Esophagus muscularis mucosa (tissue), 3 donors: ENCODE measurements at regions not wholly inside any gene's neighbourhood (a gene's known extent, or its start where the extent isn't known, plus 50 kb on each side); places are given as distances from the start of the nearest gene placed in this dataset.

Experiments used
- POLR2A ChIP-seq: fragments of 450-650 bp; IDR thresholded peaks from one replicate; pipeline ENCODE4 v1.6.1; 2017; ENCODE audit warnings: antibody characterized with exemption, moderate library complexity, mild to moderate bottlenecking, low read depth
- POLR2AphosphoS5 ChIP-seq, 2 donors: sonication (generic); formaldehyde crosslinking; IDR thresholded peaks; one replicate each; pipeline ENCODE4 v1.6.1; 2017; ENCODE audit warnings: antibody characterized with exemption in 2 of 2
- TF ChIP-seq, protein P1 (sequence below), 3 experiments: fragments of 200-600 bp in 2 of 3; fragments of 450-650 bp in 1 of 3; sonication (generic) in 2 of 3; IDR thresholded peaks; one replicate each; pipeline ENCODE4 v1.5.1; 2017 to 2019; ENCODE audit warnings: antibody characterized with exemption in 3 of 3, mild to moderate bottlenecking in 2 of 3, moderate library complexity in 1 of 3

DNA sequence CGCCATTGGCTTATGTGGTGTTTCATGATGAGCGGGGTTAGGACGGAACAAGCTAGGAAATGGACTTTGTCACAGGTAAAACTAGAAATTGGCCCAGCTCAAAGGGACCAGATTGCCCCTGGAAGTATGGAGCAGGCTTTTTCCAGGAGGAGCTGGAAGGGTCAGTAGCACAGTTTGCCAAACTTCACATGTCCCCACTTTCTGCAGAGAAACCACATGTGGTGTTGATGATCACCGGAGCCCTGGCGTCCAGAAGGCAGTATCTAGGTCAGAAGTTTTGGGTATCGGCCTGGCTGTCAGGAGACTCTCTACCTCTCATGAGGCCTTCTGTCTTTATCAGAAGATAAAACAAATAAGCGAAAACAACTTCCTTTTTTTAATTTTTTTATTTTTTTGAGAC, 248.5 kb downstream of the SOX9 start:
- TF ChIP-seq POLR2A: no peak
- TF ChIP-seq, protein P1, sequence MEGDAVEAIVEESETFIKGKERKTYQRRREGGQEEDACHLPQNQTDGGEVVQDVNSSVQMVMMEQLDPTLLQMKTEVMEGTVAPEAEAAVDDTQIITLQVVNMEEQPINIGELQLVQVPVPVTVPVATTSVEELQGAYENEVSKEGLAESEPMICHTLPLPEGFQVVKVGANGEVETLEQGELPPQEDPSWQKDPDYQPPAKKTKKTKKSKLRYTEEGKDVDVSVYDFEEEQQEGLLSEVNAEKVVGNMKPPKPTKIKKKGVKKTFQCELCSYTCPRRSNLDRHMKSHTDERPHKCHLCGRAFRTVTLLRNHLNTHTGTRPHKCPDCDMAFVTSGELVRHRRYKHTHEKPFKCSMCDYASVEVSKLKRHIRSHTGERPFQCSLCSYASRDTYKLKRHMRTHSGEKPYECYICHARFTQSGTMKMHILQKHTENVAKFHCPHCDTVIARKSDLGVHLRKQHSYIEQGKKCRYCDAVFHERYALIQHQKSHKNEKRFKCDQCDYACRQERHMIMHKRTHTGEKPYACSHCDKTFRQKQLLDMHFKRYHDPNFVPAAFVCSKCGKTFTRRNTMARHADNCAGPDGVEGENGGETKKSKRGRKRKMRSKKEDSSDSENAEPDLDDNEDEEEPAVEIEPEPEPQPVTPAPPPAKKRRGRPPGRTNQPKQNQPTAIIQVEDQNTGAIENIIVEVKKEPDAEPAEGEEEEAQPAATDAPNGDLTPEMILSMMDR (IDR thresholded peaks at IDR 0.05): no peak
- TF ChIP-seq POLR2AphosphoS5 (IDR thresholded peaks at IDR 0.05): no peak
